ENCODE measurements at regions not wholly inside any gene's neighbourhood (a gene's known extent, or its start where the extent isn't known, plus 50 kb on each side); places are given as distances from the start of the nearest gene placed in this dataset.

DNA sequence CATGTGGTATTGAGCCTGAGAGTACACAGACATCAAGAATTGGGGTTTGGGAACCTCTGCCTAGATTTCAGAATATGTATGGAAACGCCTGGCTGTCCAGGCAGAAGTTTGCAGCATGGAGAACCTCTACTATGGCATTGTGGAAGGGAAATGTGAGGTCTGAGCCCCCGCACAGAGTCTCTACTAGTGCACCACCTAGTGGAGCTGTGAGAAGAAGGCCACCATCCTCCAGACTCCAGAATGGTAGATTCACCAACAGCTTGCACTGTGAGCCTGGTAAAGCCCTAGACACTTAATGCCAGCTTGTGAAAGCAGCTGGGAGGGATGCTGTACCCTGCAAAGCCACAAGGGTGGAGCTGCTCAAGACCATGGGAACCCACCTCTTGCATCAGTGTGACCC lies 658.2 kb downstream of the HACE1 start:
- DNase-seq (ENCODE audit: low read depth): no peak

- no peak for DNase-seq (ENCODE audit: low read depth)
Measured at GRCh38 chr6:104187616-104188015, 672.1 kb downstream of the HACE1 start.

DNA sequence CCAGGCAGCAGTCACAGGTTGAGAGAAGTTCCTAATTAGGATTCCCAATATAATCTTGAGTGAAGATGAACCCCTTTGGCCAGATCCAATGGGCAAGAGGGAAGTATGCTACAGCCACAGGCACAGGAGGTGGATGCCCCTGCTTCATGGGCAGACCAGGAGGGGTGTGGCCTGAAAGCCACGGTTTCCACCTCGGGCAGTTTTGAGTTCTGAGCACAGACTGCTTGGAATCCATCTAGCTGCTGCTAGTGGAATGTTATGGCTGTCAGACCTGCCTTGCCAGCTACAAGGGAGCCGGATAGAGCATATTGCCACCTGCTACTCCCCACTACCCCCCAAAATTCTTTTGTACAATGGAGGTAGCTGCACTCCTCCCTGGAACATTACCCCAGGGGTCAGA lies 672.9 kb downstream of the HACE1 start:
- no peak for DNase-seq (ENCODE audit: low read depth)

GRCh38 chr6:104183816-104184435 lies 675.8 kb downstream of the HACE1 start:
- no peak for DNase-seq (ENCODE audit: low read depth)

- DNase-seq (ENCODE audit: low read depth): no peak
Measured at GRCh38 chr6:104182811-104183210, 676.9 kb downstream of the HACE1 start.

GRCh38 chr6:104173668-104174067 lies 686.1 kb downstream of the HACE1 start:
- DNase-seq (ENCODE audit: low read depth): no peak

DNA sequence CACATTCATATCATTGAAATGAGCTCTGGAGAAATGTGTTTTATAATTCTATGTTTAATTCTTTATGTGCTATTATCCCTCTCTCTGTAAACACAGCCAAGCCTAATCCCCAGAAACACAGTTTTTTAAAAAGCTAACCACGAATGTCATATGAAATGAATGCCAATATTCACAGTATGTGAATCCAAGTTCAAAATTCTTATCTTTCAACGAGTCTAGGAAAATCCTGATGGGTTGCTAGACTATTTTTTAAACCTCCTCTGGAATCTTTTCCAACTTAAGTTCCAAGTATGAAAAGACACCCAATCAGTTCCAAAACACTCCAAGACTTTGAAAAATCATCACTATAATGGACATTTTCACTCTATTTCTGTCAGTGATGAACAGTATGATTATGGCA lies 689.3 kb downstream of the HACE1 start:
- no peak for DNase-seq (ENCODE audit: low read depth)

DNA sequence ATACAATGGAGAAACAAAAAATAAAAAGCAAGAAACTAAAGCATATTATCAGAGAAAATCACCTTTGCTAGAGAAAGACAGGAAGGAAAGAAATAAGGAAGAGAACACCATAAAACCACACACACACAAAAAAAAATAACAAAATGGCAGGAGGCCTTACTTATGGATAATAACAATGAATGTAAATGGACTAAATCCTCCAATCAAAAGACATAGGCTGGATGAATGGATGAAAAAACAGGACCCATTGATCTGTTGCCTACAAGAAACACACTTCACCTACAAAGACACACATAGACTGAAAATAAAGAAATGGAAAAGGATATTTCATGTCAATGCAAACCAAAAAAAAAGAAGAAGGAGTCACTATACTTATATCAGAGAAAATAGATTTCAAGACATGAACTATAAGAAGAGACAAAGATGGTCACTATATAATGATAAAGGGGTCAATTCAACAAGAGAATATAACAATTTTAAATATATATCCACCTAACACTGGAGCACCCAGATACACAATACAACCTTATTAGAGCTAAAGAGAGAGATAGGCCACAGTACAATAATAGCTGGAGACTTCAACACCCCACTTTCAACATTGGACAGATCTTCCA lies 693.6 kb downstream of the HACE1 start:
- DNase-seq (ENCODE audit: low read depth): no peak

DNA sequence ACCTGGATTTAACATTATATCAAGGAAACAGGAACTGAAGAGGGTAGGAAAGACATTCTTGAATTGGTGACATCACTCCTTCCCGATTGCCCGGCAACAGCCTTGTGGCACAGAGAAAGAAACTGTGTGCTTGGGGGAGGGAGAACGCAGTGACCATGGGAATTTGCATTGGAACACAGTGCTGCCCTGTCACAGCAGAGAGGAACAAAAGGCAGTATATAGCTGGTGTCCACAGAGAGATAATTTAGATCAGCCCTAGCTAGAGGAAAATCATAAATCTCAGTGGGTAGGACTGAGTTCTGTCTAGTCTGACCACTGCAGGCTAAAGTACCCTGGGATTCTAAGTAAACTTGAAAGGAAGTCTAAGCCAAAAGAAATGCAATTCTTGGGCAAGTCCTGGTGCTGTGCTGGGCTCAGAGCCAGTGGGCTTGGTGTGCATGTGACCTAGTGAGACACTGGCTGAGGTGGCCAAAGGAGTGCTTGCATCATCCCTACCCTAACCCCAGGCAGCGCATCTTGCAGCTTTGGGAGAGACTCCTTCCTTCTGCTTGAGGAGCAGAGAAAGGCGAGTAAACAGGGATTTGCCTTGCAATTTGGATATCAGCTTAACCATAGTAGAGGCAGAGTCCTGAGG lies 697.6 kb downstream of the HACE1 start:
- no peak for DNase-seq (ENCODE audit: low read depth)

- no peak for DNase-seq (ENCODE audit: low read depth)
Measured at GRCh38 chr6:104159045-104159618, 700.6 kb downstream of the HACE1 start.

- no peak for DNase-seq (ENCODE audit: low read depth)
Measured at GRCh38 chr6:104143757-104144156, 716.0 kb downstream of the HACE1 start.

- no peak for DNase-seq (ENCODE audit: low read depth)
Measured at GRCh38 chr6:104134876-104135275, 724.8 kb downstream of the HACE1 start.

DNA sequence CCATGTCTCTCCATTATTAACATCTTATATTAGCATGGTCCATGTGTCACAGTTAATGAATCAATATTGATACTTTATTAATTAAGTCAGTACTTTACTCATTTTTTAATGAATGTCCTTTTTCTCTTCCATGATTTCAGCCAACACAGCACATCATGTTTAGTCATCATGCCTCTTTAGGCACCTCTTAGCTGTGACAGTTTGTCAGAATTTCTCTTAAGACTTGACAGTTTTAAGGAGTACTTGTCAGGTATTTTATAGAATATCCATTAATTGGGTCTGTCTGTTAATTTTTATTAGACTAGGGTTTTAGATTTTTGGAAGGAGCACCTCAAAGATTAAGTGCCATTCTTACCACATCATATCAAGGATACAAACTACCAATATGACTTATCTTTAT lies 729.4 kb downstream of the HACE1 start:
- no peak for DNase-seq (ENCODE audit: low read depth)

GRCh38 chr6:104126315-104127005 lies 733.3 kb downstream of the HACE1 start:
- DNase-seq (ENCODE audit: low read depth): no peak

DNA sequence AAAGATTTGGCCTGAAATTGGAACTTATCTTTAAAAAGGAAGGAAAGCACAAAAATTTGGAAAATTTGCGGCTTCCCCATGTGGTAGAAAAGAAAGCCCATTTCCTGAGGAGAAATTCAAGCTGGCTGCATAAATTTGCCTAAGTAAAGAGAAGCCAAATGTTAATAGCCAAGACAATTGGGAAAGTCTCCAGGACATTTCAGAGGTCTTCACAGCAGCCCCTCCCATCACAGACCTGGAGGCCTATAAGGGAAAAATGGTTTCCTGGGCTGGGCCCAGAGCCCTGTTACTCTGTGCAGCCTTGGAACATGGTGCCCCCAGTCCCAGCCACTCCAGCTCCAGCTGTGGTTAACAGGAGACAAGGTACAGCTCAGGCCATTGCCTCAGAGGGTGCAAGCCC lies 736.5 kb downstream of the HACE1 start:
- DNase-seq (ENCODE audit: low read depth): no peak

DNA sequence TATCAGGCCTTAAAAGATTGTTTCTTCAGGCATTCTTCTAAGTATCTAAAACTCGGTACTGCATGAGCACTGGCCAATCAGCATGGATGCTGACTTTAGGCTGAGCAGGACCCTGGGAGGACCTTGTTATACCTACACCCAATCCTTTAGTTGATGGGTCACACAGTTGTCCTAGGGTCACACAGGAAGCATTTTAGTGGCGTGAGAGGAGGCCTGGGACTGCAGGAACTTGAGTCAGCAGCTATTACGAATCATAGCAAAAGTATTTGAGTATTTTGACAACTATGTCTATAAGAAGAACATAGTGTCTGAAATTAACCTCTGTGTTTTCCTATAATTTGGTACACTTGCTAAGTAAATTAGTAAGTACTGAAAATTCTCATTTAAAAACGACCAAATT lies 741.4 kb downstream of the HACE1 start:
- no peak for DNase-seq (ENCODE audit: low read depth)

DNA sequence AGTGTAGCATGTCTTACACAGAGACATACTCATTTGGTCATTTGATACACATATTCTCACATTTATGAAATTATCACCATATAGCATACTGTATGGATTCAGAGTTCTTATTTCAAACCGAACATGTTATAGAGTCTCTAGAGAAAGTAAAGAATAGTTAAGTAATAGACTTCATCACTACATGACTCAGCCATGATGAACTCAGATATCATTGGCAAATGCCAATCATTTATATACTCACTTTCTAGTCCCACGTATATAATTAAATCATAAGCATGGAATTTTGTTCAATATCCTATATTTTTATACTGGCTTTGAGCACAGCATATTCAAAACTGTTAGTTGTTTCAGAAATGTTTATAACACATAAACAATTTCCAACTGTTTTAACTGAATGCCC lies 749.9 kb downstream of the HACE1 start:
- DNase-seq (ENCODE audit: low read depth): no peak

- DNase-seq (ENCODE audit: low read depth): no peak
Measured at GRCh38 chr6:104108634-104109033, 751.1 kb downstream of the HACE1 start.

GRCh38 chr6:104095661-104096416 lies 763.9 kb downstream of the HACE1 start:
- no peak for DNase-seq (ENCODE audit: low read depth)

- no peak for DNase-seq (ENCODE audit: low read depth)
Measured at GRCh38 chr6:104087765-104088164, 772.0 kb downstream of the HACE1 start.

GRCh38 chr6:104068281-104068680 lies 791.4 kb downstream of the HACE1 start:
- no peak for DNase-seq (ENCODE audit: low read depth)

DNA sequence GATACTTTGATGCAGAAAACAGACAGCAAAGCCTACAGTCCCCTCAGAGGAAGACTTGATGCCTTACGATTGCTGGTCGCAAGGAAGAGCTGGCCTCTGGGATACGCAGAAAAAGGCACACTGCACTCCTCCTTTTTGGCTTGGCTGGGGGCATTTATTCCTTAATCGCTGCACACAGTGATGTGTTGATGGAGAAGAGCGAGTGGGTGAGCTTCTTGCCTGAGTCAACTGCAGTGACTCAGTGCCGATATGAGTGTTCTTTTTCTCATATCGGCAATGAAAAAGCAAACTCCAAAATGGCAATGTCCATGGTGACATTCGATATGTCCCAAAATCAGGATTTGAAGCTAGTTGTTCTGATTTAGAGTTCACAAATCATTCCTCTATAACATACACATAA lies 794.8 kb downstream of the HACE1 start:
- no peak for DNase-seq (ENCODE audit: low read depth)

Data from activated T-cell treated with anti-CD3 and anti-CD28 coated beads for 24 hours (primary cell).